H4 (cell line): ENCODE measurements at regions not wholly inside any gene's neighbourhood (a gene's known extent, or its start where the extent isn't known, plus 50 kb on each side); places are given as distances from the start of the nearest gene placed in this dataset.
"Not testable (repeated sequence)": the region's sequence is repeated elsewhere in the genome, so short reads cannot be mapped to it uniquely, and the experiment has no call there.

Experiments
- DNase-seq: peaks from one replicate; pipeline ENCODE4 v3.0.0-alpha.2; 2015; ENCODE audit warnings: low spot score

GRCh38 chr12:33323823-33324222, 115.8 kb downstream of the SYT10 start:
- no peak for DNase-seq

GRCh38 chr12:33322519-33322918, 117.1 kb downstream of the SYT10 start:
- DNase-seq, result no peak

- DNase-seq, result no peak
Measured at GRCh38 chr12:33317746-33318145, 121.9 kb downstream of the SYT10 start.

- no peak for DNase-seq
Measured at GRCh38 chr12:33314223-33314622, 125.4 kb downstream of the SYT10 start.

GRCh38 chr12:33313476-33313875, 126.1 kb downstream of the SYT10 start:
- no peak for DNase-seq

GRCh38 chr12:33310471-33310870, 129.1 kb downstream of the SYT10 start:
- DNase-seq, result no peak

GRCh38 chr12:33304176-33304575, 135.4 kb downstream of the SYT10 start:
- DNase-seq, result no peak

- no peak for DNase-seq
Measured at GRCh38 chr12:33296529-33296928, 143.1 kb downstream of the SYT10 start.

- DNase-seq, result no peak
Measured at GRCh38 chr12:33290703-33291102, 148.9 kb downstream of the SYT10 start.

- DNase-seq, result no peak
Measured at GRCh38 chr12:33283054-33283453, 156.6 kb downstream of the SYT10 start.

- no peak for DNase-seq
Measured at GRCh38 chr12:33277376-33277775, 162.2 kb downstream of the SYT10 start.

GRCh38 chr12:33267641-33268040, 172.0 kb downstream of the SYT10 start:
- DNase-seq, result no peak

- no peak for DNase-seq
Measured at GRCh38 chr12:33265900-33266299, 173.7 kb downstream of the SYT10 start.

- no peak for DNase-seq
Measured at GRCh38 chr12:33265033-33265731, 174.4 kb downstream of the SYT10 start.

- DNase-seq, result no peak
Measured at GRCh38 chr12:33253178-33253577, 186.4 kb downstream of the SYT10 start.

GRCh38 chr12:33251548-33251947, 188.1 kb downstream of the SYT10 start:
- no peak for DNase-seq

- DNase-seq, result no peak
Measured at GRCh38 chr12:33248364-33248763, 191.3 kb downstream of the SYT10 start.

- no peak for DNase-seq
Measured at GRCh38 chr12:33247625-33248024, 192.0 kb downstream of the SYT10 start.

GRCh38 chr12:33245434-33245833, 194.2 kb downstream of the SYT10 start:
- no peak for DNase-seq

- DNase-seq, result no peak
Measured at GRCh38 chr12:33226671-33227070, 212.9 kb downstream of the SYT10 start.

- DNase-seq, result no peak
Measured at GRCh38 chr12:33223956-33224355, 215.7 kb downstream of the SYT10 start.

- no peak for DNase-seq
Measured at GRCh38 chr12:33222357-33222756, 217.3 kb downstream of the SYT10 start.

- no peak for DNase-seq
Measured at GRCh38 chr12:33205981-33206380, 233.6 kb downstream of the SYT10 start.

GRCh38 chr12:33194389-33194788, 245.2 kb downstream of the SYT10 start:
- DNase-seq, result not testable (repeated sequence)
